NB4 (cell line): ENCODE measurements at regions not wholly inside any gene's neighbourhood (a gene's known extent, or its start where the extent isn't known, plus 50 kb on each side); places are given as distances from the start of the nearest gene placed in this dataset.

ENCODE experiments used
- DNase-seq: peaks from one replicate; pipeline ENCODE4 v3.0.0; 2010; ENCODE audit warnings: low read depth
- H3K4me3 ChIP-seq: one replicate; pipeline ENCODE4 v1.5.1; 2011; ENCODE audit warnings: mild to moderate bottlenecking, low read depth, low read length, moderate library complexity
- MYC ChIP-seq: IDR thresholded peaks from 2 replicates; pipeline ENCODE4 v1.6.1; 2011; ENCODE audit warnings: low read depth, low read length
- POLR2A ChIP-seq: IDR thresholded peaks from 2 replicates; pipeline ENCODE4 v1.6.1; 2011; ENCODE audit warnings: mild to moderate bottlenecking; ENCODE audit not compliant: insufficient read length; ENCODE audit errors: extremely low read depth
- TF ChIP-seq, protein P1 (sequence below): IDR thresholded peaks from 2 replicates; pipeline ENCODE4 v1.6.1; 2011; ENCODE audit warnings: low read depth, low read length
- TF ChIP-seq, protein P2 (sequence below): IDR thresholded peaks from one replicate; pipeline ENCODE4 v1.5.1; 2012; ENCODE audit warnings: low read depth, low read length

DNA sequence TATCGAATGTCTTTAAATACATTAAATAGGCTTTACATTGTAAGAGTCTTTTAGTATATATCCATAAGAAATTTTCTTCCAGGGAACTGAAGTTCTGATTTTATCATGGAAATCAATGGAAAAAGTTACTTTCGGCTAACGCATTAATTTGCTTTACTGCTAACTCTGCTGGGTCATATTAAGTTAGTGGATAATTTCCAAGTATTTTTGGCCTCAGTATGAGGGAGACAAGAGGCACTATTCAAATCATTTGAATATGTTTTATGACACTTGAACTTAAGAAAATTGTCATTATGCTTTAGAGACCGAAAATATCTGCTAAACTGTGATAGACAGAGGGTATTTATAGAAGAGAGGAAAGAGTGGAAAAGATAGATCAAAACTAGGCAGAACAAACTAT is 237.5 kb downstream of the PCDH7 start:
- TF ChIP-seq POLR2A = no peak
- TF ChIP-seq, protein P1, sequence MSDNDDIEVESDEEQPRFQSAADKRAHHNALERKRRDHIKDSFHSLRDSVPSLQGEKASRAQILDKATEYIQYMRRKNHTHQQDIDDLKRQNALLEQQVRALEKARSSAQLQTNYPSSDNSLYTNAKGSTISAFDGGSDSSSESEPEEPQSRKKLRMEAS = no peak
- TF ChIP-seq MYC = no peak
- no peak for DNase-seq
- H3K4me3 ChIP-seq = no peak overlapping the region

DNA sequence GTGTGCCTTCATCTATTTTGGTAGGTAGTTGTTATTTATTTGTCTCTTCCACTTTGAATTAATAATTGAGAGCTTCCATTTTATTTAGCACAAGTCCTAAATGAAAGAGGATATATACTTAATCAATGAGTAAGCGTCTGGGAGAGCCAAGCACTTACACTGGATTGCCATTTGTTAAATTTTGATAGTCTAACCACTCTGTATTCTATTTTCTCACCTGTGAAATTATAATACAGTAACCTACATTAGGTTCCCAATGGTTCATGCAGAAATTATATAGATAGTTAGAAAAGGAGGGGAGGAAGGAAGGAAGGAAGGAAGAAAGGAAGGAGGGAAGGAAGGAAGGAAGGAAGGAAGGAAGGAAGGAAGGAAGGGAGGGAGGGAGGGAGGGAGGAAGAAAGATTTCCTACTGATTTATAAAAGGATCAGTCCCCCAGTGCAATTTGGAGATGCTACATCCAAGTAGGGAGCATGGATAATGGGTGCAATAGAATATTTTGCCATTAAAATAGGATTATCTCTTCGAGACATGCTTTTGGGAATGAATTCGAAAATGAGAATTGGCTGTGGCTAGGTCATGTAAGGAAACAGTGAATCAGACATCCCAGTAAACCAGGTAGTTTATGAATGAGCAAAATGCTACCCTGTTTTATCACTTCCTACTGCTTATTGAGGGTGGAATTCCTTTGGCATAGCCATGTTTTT is 239.8 kb downstream of the PCDH7 start:
- TF ChIP-seq MYC = no peak
- TF ChIP-seq, protein P2, sequence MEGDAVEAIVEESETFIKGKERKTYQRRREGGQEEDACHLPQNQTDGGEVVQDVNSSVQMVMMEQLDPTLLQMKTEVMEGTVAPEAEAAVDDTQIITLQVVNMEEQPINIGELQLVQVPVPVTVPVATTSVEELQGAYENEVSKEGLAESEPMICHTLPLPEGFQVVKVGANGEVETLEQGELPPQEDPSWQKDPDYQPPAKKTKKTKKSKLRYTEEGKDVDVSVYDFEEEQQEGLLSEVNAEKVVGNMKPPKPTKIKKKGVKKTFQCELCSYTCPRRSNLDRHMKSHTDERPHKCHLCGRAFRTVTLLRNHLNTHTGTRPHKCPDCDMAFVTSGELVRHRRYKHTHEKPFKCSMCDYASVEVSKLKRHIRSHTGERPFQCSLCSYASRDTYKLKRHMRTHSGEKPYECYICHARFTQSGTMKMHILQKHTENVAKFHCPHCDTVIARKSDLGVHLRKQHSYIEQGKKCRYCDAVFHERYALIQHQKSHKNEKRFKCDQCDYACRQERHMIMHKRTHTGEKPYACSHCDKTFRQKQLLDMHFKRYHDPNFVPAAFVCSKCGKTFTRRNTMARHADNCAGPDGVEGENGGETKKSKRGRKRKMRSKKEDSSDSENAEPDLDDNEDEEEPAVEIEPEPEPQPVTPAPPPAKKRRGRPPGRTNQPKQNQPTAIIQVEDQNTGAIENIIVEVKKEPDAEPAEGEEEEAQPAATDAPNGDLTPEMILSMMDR = no peak
- TF ChIP-seq POLR2A = no peak
- TF ChIP-seq, protein P1 = no peak
- DNase-seq = no peak
- H3K4me3 ChIP-seq = no peak overlapping the region

DNA sequence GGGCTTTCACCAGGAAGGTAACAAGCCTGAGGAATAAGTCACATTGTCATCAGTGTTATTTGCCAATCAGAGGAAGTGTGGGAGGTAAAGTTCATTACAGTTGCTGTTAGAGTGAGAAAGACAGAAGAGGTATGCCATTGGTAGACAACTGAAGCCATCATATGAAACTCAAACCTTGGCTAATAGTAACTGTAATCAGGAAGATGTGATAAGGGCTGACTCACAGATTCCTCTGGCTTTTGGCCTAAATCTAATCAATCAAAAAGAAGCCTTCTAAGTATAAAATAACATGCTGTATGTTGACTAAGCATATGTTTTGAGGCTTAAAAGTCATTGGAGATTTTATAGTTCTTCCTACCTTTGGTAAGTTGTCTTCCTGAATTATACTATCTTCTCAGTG is 242.8 kb downstream of the PCDH7 start:
- no peak overlapping the region for H3K4me3 ChIP-seq
- DNase-seq = no peak
- TF ChIP-seq, protein P1 = no peak
- TF ChIP-seq MYC = no peak

- TF ChIP-seq POLR2A = no peak
- TF ChIP-seq, protein P1 = no peak
- TF ChIP-seq, protein P2 = no peak
- TF ChIP-seq MYC = no peak
- no peak overlapping the region for H3K4me3 ChIP-seq
Measured at GRCh38 chr4:30968926-30969325, 248.8 kb downstream of the PCDH7 start.

DNA sequence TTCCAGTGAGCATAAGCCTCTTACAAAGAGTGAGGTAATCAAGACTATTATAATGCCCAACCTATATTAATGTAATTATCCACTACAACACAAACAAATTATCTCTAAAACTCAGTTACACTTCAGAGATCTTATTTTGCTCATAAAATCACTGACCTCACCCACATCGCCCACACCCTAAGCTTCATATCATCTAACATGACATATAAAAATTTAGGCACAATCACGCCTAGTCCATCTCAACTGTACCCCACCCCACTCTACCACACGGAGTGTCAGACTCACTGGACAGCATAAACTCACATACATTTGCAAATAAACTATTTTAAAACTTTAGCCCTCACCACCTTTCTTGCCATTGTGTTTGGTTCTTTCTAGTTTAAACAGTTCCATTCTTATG is 252.4 kb downstream of the PCDH7 start:
- no peak overlapping the region for H3K4me3 ChIP-seq
- DNase-seq = no peak
- TF ChIP-seq, protein P1 = no peak
- TF ChIP-seq, protein P2 = no peak
- no peak for TF ChIP-seq POLR2A
- no peak for TF ChIP-seq MYC

More at GRCh38 chr4:30968926-30969325, 248.8 kb downstream of the PCDH7 start:
- DNase-seq = no peak

GRCh38 chr4:30973993-30974392 is 253.8 kb downstream of the PCDH7 start:
- TF ChIP-seq, protein P1 = no peak
- TF ChIP-seq, protein P2 = no peak
- no peak for TF ChIP-seq MYC
- no peak overlapping the region for H3K4me3 ChIP-seq
- DNase-seq = no peak
